AG04449 (cell line): ENCODE measurements at regions not wholly inside any gene's neighbourhood (a gene's known extent, or its start where the extent isn't known, plus 50 kb on each side); places are given as distances from the start of the nearest gene placed in this dataset.

Experiments
- CTCF ChIA-PET: fragments of 350-600 bp; formaldehyde crosslinking; extraction: SDS; loops from one replicate; lab custom pipeline; 2021; ENCODE audit warnings: antibody characterized with exemption; lab: Yijun Ruan, JAX
- POLR2A ChIA-PET: fragments of 400-600, 350-600 bp; formaldehyde crosslinking; extraction: SDS; loops from one replicate; lab custom pipeline; 2020; ENCODE audit warnings: antibody characterized with exemption, inconsistent platforms; lab: Yijun Ruan, JAX
- DNase-seq: peaks from one replicate; pipeline ENCODE4 v3.0.0-alpha.2; 2010; ENCODE audit warnings: low read depth, low spot score
- H3K4me3 ChIP-seq: 2 replicates; pipeline ENCODE4 v1.5.1; 2011; ENCODE audit warnings: low read depth, mild to moderate bottlenecking, control low read depth, low read length
- TF ChIP-seq, protein P1 (sequence below): IDR thresholded peaks from one replicate; pipeline ENCODE4 v1.5.1; 2011; ENCODE audit warnings: mild to moderate bottlenecking, moderate library complexity, low read length, control low read depth, inconsistent platforms; ENCODE audit not compliant: insufficient read depth; ENCODE audit errors: missing control alignments

DNA sequence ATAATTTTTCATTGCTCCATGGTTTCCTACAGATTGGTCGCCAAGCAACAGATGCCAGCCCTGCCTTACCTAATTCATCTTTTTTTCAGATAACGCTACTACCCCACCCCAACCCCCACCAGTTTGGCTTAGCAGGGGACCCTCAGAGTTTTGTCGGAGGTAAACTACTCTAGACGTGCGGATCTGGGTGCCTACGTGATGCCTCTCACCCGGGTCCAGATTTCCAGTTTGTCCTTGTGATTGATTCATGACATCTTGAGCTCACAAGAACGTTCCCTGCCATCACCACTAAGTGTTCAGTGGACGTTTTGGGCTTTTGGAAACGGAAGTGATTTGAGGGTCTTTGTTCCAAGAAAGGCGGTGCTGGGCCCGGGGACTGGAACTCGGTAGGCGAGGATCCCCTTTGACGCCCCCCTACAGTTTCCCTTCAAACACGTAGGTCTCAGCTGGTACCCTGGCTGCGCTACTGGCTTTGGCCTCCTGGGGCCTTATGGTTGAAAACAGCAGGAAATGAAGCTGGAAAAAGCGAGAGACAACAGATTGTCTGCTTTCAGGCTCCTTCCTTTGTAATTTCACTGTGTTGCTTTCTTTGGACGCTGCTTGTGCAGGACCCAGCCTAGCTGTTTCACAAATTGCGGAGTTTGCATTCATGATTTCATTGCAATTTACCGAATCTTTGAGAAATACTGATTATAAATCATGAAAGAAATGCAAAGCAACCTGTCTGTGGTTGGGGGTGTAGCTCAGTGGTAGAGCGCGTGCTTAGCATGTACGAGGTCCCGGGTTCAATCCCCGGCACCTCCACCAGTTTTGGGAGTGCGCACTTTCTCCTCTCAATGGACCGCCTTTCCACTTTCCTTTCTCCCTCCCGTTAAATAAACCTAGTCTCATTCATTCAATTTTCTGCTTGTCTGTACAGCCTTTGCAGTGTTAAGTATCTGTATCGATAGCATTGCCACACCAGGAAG is 81.0 kb downstream of the GPX5 start:
- H3K4me3 ChIP-seq, result peak overlapping the region; percentile 53
- POLR2A ChIA-PET, result no interaction called here

DNA sequence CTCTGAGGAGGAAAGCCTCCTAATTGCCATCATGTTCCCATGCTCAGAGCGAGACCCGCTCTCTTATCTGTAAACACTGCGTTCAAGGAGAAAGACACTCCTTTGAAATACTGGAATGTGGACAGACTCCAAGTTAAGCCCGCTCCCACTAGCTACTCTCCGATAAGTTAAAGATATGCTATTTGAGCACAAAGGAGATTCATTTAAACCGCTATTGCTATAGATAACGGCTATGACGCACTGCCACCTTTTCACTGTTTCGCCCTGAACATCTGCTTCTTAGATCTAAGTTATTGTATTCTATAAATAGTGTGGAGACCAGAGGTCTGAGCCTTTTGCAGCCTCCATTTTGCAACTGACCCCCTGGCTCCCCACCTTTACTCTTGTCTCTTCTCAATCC is 82.3 kb downstream of the GPX5 start:
- H3K4me3 ChIP-seq, result no peak overlapping the region
- DNase-seq, result no peak
- TF ChIP-seq, protein P1, sequence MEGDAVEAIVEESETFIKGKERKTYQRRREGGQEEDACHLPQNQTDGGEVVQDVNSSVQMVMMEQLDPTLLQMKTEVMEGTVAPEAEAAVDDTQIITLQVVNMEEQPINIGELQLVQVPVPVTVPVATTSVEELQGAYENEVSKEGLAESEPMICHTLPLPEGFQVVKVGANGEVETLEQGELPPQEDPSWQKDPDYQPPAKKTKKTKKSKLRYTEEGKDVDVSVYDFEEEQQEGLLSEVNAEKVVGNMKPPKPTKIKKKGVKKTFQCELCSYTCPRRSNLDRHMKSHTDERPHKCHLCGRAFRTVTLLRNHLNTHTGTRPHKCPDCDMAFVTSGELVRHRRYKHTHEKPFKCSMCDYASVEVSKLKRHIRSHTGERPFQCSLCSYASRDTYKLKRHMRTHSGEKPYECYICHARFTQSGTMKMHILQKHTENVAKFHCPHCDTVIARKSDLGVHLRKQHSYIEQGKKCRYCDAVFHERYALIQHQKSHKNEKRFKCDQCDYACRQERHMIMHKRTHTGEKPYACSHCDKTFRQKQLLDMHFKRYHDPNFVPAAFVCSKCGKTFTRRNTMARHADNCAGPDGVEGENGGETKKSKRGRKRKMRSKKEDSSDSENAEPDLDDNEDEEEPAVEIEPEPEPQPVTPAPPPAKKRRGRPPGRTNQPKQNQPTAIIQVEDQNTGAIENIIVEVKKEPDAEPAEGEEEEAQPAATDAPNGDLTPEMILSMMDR, result no peak
- ChIA-PET CTCF (no interaction called here), POLR2A (no interaction called here)

More for the DNA sequence above, 81.0 kb downstream of the GPX5 start:
- DNase-seq, result no peak
- CTCF ChIA-PET, result interaction anchor here (0.7 to 0.9 kb wide), 2 partner anchors 29 to 122 kb away, joined by 3 read pairs; no protein-coding TSS in a partner anchor
- TF ChIP-seq, protein P1, result peak; percentile 40

DNA sequence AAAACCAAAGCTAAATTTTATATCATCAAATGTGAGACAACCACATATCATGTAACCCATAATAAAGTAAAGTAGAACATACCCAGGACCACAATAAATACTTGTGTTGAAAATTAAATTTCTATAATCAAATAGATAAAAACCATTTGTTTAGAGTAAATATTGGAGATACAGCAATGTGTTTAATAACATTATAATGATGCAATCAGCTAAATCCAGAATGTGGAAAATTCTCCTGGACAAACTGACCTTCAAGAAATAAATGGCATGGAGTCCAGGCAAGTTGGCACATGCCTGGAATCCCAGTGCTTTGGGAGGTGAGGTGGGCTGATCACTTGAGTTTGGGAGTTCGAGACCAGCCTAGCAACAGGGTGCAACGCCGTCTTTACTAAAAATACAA is 84.0 kb downstream of the GPX5 start:
- no peak for DNase-seq
- POLR2A ChIA-PET, result no interaction called here
- CTCF ChIA-PET, result no interaction called here
- no peak overlapping the region for H3K4me3 ChIP-seq
- TF ChIP-seq, protein P1, result no peak

DNA sequence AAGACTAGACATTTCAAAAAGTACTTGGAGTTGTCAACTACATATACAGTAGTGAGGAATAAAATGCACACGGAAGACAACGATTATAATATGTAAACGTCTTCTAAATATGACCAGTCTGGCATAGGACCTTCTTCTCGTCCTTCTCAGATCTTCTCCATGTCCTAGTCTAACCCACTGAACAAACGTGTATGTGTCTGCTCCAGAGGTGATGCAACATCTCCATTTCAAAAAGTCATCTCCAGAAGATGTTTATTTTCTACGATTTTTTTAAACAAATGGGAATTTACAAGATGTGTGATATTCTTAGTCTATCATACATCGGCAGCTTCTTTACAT is 89.9 kb downstream of the GPX5 start:
- ChIA-PET CTCF (no interaction called here), POLR2A (no interaction called here)

DNA sequence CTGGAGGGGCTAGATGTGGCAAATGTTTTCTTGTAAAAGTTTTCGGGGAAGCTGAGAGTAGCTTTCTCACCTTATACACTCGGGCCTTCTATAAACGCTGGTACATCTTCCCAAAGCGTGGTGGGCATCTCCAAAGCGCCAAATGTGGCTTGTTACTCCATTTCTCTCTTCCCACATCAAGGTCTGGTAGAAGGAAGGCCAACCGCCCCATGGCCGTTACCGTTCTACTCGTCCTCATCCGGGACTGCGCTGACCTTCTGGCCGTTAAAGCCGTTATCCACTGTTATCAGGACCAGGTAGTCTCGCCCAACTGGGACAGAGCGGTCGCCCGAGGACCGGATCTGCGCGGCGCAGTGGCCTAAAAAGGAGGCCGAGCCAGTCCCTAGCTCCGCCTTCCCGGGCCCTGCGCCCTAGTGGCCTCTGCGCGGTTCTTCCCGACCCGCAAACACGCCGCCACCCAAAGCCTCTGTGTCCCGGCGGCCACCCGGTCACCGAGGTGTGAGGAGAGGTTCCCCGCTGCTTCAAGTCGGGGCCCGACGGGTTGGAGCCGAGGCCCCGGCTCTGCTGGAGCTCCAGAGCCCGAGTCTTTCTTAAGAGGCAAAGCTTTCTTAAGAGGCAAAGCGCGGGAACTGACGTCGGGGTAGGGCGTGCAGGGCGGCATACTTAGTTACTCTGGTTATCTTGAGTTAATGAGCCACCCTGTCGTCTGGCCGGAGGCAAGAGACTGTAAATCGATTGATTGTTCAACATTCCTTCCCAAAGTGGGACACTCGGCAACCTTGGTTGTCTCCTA is 90.5 kb downstream of the GPX5 start:
- H3K4me3 ChIP-seq, result no peak overlapping the region
- CTCF ChIA-PET, result no interaction called here
- TF ChIP-seq, protein P1, result no peak
- POLR2A ChIA-PET, result no interaction called here
- no peak for DNase-seq

More for the DNA sequence above, 89.9 kb downstream of the GPX5 start:
- DNase-seq, result no peak
- TF ChIP-seq, protein P1, result no peak
- H3K4me3 ChIP-seq, result no peak overlapping the region
